Liver (tissue), 7 donors: ENCODE measurements at regions not wholly inside any gene's neighbourhood (a gene's known extent, or its start where the extent isn't known, plus 50 kb on each side); places are given as distances from the start of the nearest gene placed in this dataset.

Experiments used
- DNase-seq: peaks from one replicate; pipeline ENCODE4 v3.0.0-alpha.2; 2017; ENCODE audit warnings: low spot score
- H3K27ac ChIP-seq, 2 donors: one replicate each; pipeline ENCODE4 v1.7.0; 2013; ENCODE audit warnings: inconsistent platforms in 2 of 2, low read length in 2 of 2, control low read depth in 1 of 2, low read depth in 1 of 2, mild to moderate bottlenecking in 1 of 2
- H3K27me3 ChIP-seq, 4 donors: one replicate each; pipeline versions ENCODE4 v1.6.1 to v1.7.0; 2013; ENCODE audit warnings: low read length in 3 of 4, inconsistent platforms in 1 of 4, mild to moderate bottlenecking in 1 of 4, moderate library complexity in 1 of 4; ENCODE audit not compliant: control insufficient read depth in 4 of 4, insufficient read depth in 4 of 4
- H3K36me3 ChIP-seq, 4 donors: one replicate each; pipeline versions ENCODE4 v1.6.1 to v1.7.0; 2013; ENCODE audit warnings: low read length in 3 of 4, mild to moderate bottlenecking in 3 of 4, low read depth in 1 of 4, moderate library complexity in 1 of 4; ENCODE audit not compliant: control insufficient read depth in 4 of 4, insufficient read depth in 3 of 4
- H3K4me1 ChIP-seq, 4 donors: one replicate each; pipeline versions ENCODE4 v1.6.1 to v1.7.0; 2013; ENCODE audit warnings: low read length in 3 of 4, mild to moderate bottlenecking in 3 of 4, moderate library complexity in 1 of 4; ENCODE audit not compliant: control insufficient read depth in 4 of 4, insufficient read depth in 4 of 4
- H3K4me3 ChIP-seq, 3 donors: one replicate each; pipeline versions ENCODE4 v1.6.1 to v1.7.0; 2013; ENCODE audit warnings: low read length in 3 of 3, control low read depth in 1 of 3, low read depth in 1 of 3, mild to moderate bottlenecking in 1 of 3
- H3K9ac ChIP-seq, 2 donors: one replicate each; pipeline ENCODE4 v1.7.0; 2013; ENCODE audit warnings: low read length in 2 of 2, mild to moderate bottlenecking in 2 of 2, moderate library complexity in 2 of 2, control low read depth in 1 of 2, low read depth in 1 of 2
- H3K9me3 ChIP-seq, 4 donors: one replicate each; pipeline versions ENCODE4 v1.6.1 to v1.7.0; 2013; ENCODE audit warnings: low read length in 3 of 4; ENCODE audit not compliant: control insufficient read depth in 4 of 4
- EGR1 ChIP-seq, 2 donors: IDR thresholded peaks; 2 replicates each; pipeline ENCODE4 v1.6.1; 2016 to 2018; ENCODE audit warnings: antibody characterized with exemption in 2 of 2, low read depth in 2 of 2
- FOXA1 ChIP-seq: IDR thresholded peaks from 2 replicates; pipeline ENCODE4 v1.6.1; 2016; ENCODE audit warnings: antibody characterized with exemption
- FOXA2 ChIP-seq: IDR thresholded peaks from 2 replicates; pipeline ENCODE4 v1.6.1; 2016; ENCODE audit warnings: antibody characterized with exemption
- GABPA ChIP-seq, 2 donors: IDR thresholded peaks in 1 of 2; conservative IDR thresholded peaks in 1 of 2; 2 replicates each; pipeline ENCODE4 v1.6.1; 2016; ENCODE audit warnings: antibody characterized with exemption in 2 of 2, mild to moderate bottlenecking in 1 of 2, moderate library complexity in 1 of 2
- HNF4G ChIP-seq: IDR thresholded peaks from 2 replicates; pipeline ENCODE4 v1.6.1; 2016; ENCODE audit warnings: antibody characterized with exemption
- MAX ChIP-seq: IDR thresholded peaks from 2 replicates; pipeline ENCODE4 v1.6.1; 2016; ENCODE audit warnings: antibody characterized with exemption
- REST ChIP-seq: IDR thresholded peaks from 2 replicates; pipeline ENCODE4 v1.6.1; 2016; ENCODE audit warnings: antibody characterized with exemption, mild to moderate bottlenecking
- RXRA ChIP-seq, 2 donors: IDR thresholded peaks; 2 replicates each; pipeline ENCODE4 v1.6.1; 2017 to 2018; ENCODE audit warnings: antibody characterized with exemption in 2 of 2, mild to moderate bottlenecking in 1 of 2
- SP1 ChIP-seq: IDR thresholded peaks from 2 replicates; pipeline ENCODE4 v1.6.1; 2018; ENCODE audit warnings: antibody characterized with exemption, mild to moderate bottlenecking
- TAF1 ChIP-seq: conservative IDR thresholded peaks from 2 replicates; pipeline ENCODE4 v1.6.1; 2016; ENCODE audit warnings: antibody characterized with exemption, mild to moderate bottlenecking
- WGBS: extraction: QIAGEN DNeasy Blood & Tissue Kit; methylation state at CpG from one replicate; pipeline ENCODE4 v1.1.7; 2013; 5-methylcytosine and 5-hydroxymethylcytosine counted together
- TF ChIP-seq, protein P1 (sequence below): IDR thresholded peaks from 2 replicates; pipeline ENCODE4 v1.6.1; 2016; ENCODE audit warnings: antibody characterized with exemption
- donor health status: healthy.
- donor health status: healthy.
- donor health status: healthy.
- donor health status: healthy.

DNA sequence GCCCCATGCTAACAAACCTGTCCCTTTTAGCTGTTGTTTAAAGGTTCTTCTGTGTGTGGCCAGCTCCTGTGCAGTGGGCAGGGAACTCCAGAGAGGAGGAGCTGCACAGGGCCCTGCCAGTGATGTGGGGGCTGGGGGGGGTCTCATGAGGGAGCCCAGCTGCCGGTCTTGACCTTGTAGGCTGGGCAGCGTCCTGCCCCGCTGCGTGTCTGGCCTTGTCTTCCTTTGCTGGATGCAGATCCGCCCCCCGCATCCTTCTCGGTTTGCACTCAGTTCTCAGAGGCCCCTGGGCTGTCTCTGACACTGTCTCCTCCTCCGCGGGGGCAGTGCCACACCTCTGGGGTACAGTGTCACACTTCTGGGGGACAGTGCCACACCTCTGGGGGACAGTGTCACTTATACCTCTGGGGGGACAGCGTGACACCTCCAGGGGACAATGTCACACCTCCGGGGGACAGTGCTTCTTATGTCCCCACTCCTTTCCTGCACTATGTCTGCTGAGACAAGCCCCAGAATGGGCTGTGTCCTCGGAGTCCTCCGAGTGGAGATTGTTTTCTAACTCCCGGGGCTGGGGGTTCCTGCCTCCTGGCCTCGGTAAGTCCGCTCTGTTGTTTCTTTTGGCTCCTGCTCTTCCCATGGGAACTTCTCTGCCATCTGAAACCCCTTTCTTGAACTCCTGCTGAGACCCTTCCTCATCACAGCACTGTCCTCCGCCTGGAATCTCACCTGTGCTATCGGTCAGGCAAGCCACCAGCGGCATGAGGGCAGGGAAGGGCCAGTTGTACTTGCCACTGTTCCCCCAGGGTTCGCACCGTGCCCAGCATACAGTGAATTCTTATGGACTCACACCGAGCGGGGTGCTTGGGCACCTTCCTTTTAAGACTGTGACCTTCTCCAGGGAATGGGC, 788.3 kb downstream of the TBC1D22A start (continued):
- no peak for TF ChIP-seq REST
- TF ChIP-seq FOXA1, result no peak
- TF ChIP-seq TAF1, result no peak
- TF ChIP-seq RXRA (IDR thresholded peaks at IDR 0.05), result no peak
- TF ChIP-seq GABPA (IDR thresholded peaks at IDR 0.05 in 1 of 2, conservative IDR thresholded peaks at IDR 0.05 in 1 of 2), result no peak

DNA sequence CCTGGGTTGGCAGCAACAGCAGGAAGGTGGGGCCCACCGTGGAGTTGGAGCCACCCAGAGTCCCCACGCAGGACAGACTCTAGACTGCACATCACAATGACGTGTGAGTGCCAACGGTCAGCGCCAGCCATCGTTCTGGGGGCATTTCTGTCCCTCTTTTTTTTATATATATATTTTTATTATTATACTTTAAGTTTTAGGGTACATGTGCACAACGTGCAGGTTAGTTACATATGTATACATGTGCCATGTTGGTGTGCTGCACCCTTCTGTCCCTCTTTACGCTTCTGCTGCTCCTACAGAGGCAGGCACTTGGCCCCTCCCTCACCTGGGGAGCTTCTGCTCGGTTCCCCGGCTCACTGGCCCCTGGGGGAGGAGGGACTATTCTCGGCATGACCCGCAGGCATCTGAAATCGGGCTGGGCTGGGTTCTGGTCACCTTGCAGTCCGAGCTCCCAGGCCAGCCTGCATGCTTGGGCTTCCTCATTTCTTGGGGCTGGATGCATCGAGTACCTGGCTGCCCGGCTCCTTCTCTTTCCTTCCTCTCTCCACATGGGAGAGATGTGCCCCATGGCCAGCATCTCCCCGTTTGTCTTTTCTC, 787.4 kb downstream of the TBC1D22A start:
- Histone ChIP-seq H3K27me3 (peaks cover 0 to 3% (median 1%) of the 10 kb centered on the region in 4 donors), H3K4me3 (no peak overlapping the region), H3K36me3 (no peaks in the 10 kb centered on the region), H3K4me1 (no peaks in the 10 kb centered on the region), H3K9ac (no peak overlapping the region), H3K9me3 (peaks cover 2 to 5% (median 2%) of the 10 kb centered on the region in 4 donors), H3K27ac (no peak overlapping the region)
- 70% methylated on average over 17 of the region's 17 CpGs for WGBS
- no peak for DNase-seq
- TF ChIP-seq REST (no peak), FOXA2 (no peak), GABPA (IDR thresholded peaks at IDR 0.05 in 1 of 2, conservative IDR thresholded peaks at IDR 0.05 in 1 of 2) (no peak), FOXA1 (no peak), HNF4G (no peak), EGR1 (IDR thresholded peaks at IDR 0.05; ENCODE audit: low read depth in 2 of 2) (no peak), MAX (no peak), SP1 (no peak), TAF1 (no peak)
- TF ChIP-seq, protein P1, sequence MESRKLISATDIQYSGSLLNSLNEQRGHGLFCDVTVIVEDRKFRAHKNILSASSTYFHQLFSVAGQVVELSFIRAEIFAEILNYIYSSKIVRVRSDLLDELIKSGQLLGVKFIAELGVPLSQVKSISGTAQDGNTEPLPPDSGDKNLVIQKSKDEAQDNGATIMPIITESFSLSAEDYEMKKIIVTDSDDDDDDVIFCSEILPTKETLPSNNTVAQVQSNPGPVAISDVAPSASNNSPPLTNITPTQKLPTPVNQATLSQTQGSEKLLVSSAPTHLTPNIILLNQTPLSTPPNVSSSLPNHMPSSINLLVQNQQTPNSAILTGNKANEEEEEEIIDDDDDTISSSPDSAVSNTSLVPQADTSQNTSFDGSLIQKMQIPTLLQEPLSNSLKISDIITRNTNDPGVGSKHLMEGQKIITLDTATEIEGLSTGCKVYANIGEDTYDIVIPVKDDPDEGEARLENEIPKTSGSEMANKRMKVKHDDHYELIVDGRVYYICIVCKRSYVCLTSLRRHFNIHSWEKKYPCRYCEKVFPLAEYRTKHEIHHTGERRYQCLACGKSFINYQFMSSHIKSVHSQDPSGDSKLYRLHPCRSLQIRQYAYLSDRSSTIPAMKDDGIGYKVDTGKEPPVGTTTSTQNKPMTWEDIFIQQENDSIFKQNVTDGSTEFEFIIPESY, result no peak
